ENCODE measurements at regions not wholly inside any gene's neighbourhood (a gene's known extent, or its start where the extent isn't known, plus 50 kb on each side); places are given as distances from the start of the nearest gene placed in this dataset.

GRCh38 chr6:144721232-144721631 lies 436.1 kb downstream of the UTRN start:
- TF ChIP-seq CTCF (IDR thresholded peaks at IDR 0.05; ENCODE audit: extremely low read depth, missing control alignments) = no peak
- DNase-seq (ENCODE audit: low spot score) = no peak

- no peak for TF ChIP-seq CTCF (IDR thresholded peaks at IDR 0.05; ENCODE audit: extremely low read depth, missing control alignments)
- DNase-seq (ENCODE audit: low spot score) = no peak
Observed at GRCh38 chr6:144722154-144722737, 437.1 kb downstream of the UTRN start.

GRCh38 chr6:144722925-144723324 lies 437.8 kb downstream of the UTRN start:
- no peak for DNase-seq (ENCODE audit: low spot score)
- TF ChIP-seq CTCF (IDR thresholded peaks at IDR 0.05; ENCODE audit: extremely low read depth, missing control alignments) = no peak

GRCh38 chr6:144723431-144723830 lies 438.3 kb downstream of the UTRN start:
- no peak for DNase-seq (ENCODE audit: low spot score)
- no peak for TF ChIP-seq CTCF (IDR thresholded peaks at IDR 0.05; ENCODE audit: extremely low read depth, missing control alignments)

GRCh38 chr6:144724818-144725217 lies 439.7 kb downstream of the UTRN start:
- no peak for TF ChIP-seq CTCF (IDR thresholded peaks at IDR 0.05; ENCODE audit: extremely low read depth, missing control alignments)
- DNase-seq (ENCODE audit: low spot score) = no peak

- TF ChIP-seq CTCF (IDR thresholded peaks at IDR 0.05; ENCODE audit: extremely low read depth, missing control alignments) = no peak
- DNase-seq (ENCODE audit: low spot score) = peak; percentile 32
Observed at GRCh38 chr6:144725736-144726522, 440.8 kb downstream of the UTRN start.

- DNase-seq (ENCODE audit: low spot score) = no peak
Observed at GRCh38 chr6:144728804-144729203, 443.7 kb downstream of the UTRN start.

More at GRCh38 chr6:144728804-144729203, 443.7 kb downstream of the UTRN start:
- TF ChIP-seq CTCF (IDR thresholded peaks at IDR 0.05; ENCODE audit: extremely low read depth, missing control alignments) = no peak

Measured in GM20000 (cell line).